ENCODE measurements at regions not wholly inside any gene's neighbourhood (a gene's known extent, or its start where the extent isn't known, plus 50 kb on each side); places are given as distances from the start of the nearest gene placed in this dataset.

DNA sequence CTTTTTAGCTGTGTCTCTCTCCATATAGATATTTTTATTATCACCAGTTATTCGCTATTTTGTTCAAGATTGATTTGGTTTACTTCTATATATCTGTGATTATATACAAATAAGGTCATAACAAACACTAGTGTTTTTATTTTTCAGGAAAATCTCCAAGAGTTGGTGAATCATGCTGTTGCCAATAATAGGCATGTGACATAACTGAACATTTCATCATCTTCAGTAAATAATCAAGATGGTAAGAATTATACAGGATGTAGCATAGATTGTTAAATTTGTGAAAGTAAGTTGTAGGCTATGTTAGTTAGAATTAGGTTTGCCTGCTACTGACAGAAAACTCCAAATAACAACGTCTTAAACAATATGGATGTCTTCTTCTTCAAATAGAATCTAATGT is 240.9 kb upstream of the PDE3A start:
- H2AFZ ChIP-seq (ENCODE audit: low read length), result no peak overlapping the region
- H3K9ac ChIP-seq (ENCODE audit: low read length), result no peak overlapping the region
- no peaks in the 10 kb centered on the region for H3K4me1 ChIP-seq (ENCODE audit: low read length)
- H3K4me2 ChIP-seq (ENCODE audit: low read depth, low read length), result no peak overlapping the region
- DNase-seq, result no peak
- H3K4me3 ChIP-seq (ENCODE audit: low read length), result no peak overlapping the region
- H3K27ac ChIP-seq (ENCODE audit: low read length), result no peak overlapping the region
- H3K36me3 ChIP-seq (replicated peaks; ENCODE audit: insufficient read depth, low read length), result no peaks in the 10 kb centered on the region
- TF ChIP-seq EZH2 (optimal IDR thresholded peaks at IDR 0.05; ENCODE audit: low read depth, low read length) (no peak), EZH2phosphoT487 (IDR thresholded peaks at IDR 0.05; ENCODE audit: low read length) (no peak)
- TF ChIP-seq, protein P1, sequence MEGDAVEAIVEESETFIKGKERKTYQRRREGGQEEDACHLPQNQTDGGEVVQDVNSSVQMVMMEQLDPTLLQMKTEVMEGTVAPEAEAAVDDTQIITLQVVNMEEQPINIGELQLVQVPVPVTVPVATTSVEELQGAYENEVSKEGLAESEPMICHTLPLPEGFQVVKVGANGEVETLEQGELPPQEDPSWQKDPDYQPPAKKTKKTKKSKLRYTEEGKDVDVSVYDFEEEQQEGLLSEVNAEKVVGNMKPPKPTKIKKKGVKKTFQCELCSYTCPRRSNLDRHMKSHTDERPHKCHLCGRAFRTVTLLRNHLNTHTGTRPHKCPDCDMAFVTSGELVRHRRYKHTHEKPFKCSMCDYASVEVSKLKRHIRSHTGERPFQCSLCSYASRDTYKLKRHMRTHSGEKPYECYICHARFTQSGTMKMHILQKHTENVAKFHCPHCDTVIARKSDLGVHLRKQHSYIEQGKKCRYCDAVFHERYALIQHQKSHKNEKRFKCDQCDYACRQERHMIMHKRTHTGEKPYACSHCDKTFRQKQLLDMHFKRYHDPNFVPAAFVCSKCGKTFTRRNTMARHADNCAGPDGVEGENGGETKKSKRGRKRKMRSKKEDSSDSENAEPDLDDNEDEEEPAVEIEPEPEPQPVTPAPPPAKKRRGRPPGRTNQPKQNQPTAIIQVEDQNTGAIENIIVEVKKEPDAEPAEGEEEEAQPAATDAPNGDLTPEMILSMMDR (IDR thresholded peaks at IDR 0.05; ENCODE audit: low read length), result no peak
- H3K9me2 ChIP-seq (replicated peaks; ENCODE audit: insufficient read depth, low read length), result no peaks in the 10 kb centered on the region
- no peaks in the 10 kb centered on the region for H4K20me1 ChIP-seq (ENCODE audit: insufficient read depth, low read length)
- H3K79me2 ChIP-seq (ENCODE audit: low read length), result no peaks in the 10 kb centered on the region
- H3K27me3 ChIP-seq (replicated peaks; ENCODE audit: insufficient read depth, low read length), result no peaks in the 10 kb centered on the region
- no peaks in the 10 kb centered on the region for H3K9me3 ChIP-seq (replicated peaks; ENCODE audit: insufficient read depth, low read length)
- no peaks in the 10 kb centered on the region for H3F3A ChIP-seq (ENCODE audit: insufficient read depth, low read length)

DNA sequence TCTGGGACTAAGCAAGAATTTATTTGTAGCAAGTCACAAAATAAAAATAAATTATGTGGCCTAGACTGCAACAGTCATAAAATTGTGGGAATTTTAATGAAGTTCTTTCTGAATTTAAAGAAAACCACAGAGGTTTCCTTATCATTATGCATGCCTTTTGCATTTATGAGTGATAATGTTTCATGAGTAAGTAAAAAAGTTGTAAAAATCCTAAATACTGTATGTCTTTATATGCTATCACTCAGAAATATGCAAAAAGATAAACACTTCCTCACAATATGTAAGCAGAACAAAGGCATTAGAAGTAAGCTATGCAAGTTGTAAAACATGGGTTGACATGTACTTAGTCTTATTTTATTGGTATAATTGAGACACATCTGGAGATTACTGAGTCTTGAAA is 239.4 kb upstream of the PDE3A start:
- no peak for DNase-seq
- no peaks in the 10 kb centered on the region for H3K79me2 ChIP-seq (ENCODE audit: low read length)
- no peaks in the 10 kb centered on the region for H3K36me3 ChIP-seq (replicated peaks; ENCODE audit: insufficient read depth, low read length)
- no peaks in the 10 kb centered on the region for H3K9me3 ChIP-seq (replicated peaks; ENCODE audit: insufficient read depth, low read length)
- H3K4me2 ChIP-seq (ENCODE audit: low read depth, low read length), result no peak overlapping the region
- H3K9ac ChIP-seq (ENCODE audit: low read length), result no peak overlapping the region
- no peak overlapping the region for H3K27ac ChIP-seq (ENCODE audit: low read length)
- H2AFZ ChIP-seq (ENCODE audit: low read length), result no peak overlapping the region
- H3K4me3 ChIP-seq (ENCODE audit: low read length), result no peak overlapping the region
- H4K20me1 ChIP-seq (ENCODE audit: insufficient read depth, low read length), result no peaks in the 10 kb centered on the region
- no peaks in the 10 kb centered on the region for H3K27me3 ChIP-seq (replicated peaks; ENCODE audit: insufficient read depth, low read length)
- H3F3A ChIP-seq (ENCODE audit: insufficient read depth, low read length), result no peaks in the 10 kb centered on the region
- TF ChIP-seq EZH2 (optimal IDR thresholded peaks at IDR 0.05; ENCODE audit: low read depth, low read length) (no peak), EZH2phosphoT487 (IDR thresholded peaks at IDR 0.05; ENCODE audit: low read length) (no peak)
- TF ChIP-seq, protein P1 (IDR thresholded peaks at IDR 0.05; ENCODE audit: low read length), result no peak
- no peaks in the 10 kb centered on the region for H3K9me2 ChIP-seq (replicated peaks; ENCODE audit: insufficient read depth, low read length)
- H3K4me1 ChIP-seq (ENCODE audit: low read length), result no peaks in the 10 kb centered on the region

DNA sequence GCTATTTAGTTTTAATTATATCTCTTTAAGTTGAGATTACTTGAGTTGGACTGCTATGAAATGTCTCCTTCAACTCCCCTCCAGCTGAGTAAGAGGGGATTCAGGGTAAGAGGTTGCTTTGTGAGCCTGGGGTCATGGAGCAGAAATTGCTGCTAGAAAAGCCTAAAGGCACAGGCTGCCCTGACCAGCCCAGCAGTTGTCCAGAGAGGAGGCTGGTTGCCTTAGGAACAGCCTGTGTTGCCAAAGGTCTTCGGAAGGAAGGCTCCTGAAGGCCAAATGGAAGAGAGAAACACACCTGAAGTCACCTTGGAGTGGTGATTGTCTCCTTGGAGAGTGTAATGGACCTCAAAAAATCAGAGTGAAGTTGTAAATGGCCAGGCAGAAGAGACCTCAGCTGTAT is 235.5 kb upstream of the PDE3A start:
- no peaks in the 10 kb centered on the region for H3K9me3 ChIP-seq (replicated peaks; ENCODE audit: insufficient read depth, low read length)
- H3K79me2 ChIP-seq (ENCODE audit: low read length), result no peaks in the 10 kb centered on the region
- H3K4me1 ChIP-seq (ENCODE audit: low read length), result no peaks in the 10 kb centered on the region
- DNase-seq, result no peak
- no peak overlapping the region for H3K4me3 ChIP-seq (ENCODE audit: low read length)
- no peaks in the 10 kb centered on the region for H3F3A ChIP-seq (ENCODE audit: insufficient read depth, low read length)
- TF ChIP-seq, protein P1 (IDR thresholded peaks at IDR 0.05; ENCODE audit: low read length), result no peak
- TF ChIP-seq EZH2phosphoT487 (IDR thresholded peaks at IDR 0.05; ENCODE audit: low read length) (no peak), EZH2 (optimal IDR thresholded peaks at IDR 0.05; ENCODE audit: low read depth, low read length) (no peak)
- H3K27ac ChIP-seq (ENCODE audit: low read length), result no peak overlapping the region
- H3K4me2 ChIP-seq (ENCODE audit: low read depth, low read length), result no peak overlapping the region
- no peak overlapping the region for H2AFZ ChIP-seq (ENCODE audit: low read length)
- H3K9ac ChIP-seq (ENCODE audit: low read length), result no peak overlapping the region
- H3K9me2 ChIP-seq (replicated peaks; ENCODE audit: insufficient read depth, low read length), result no peaks in the 10 kb centered on the region
- H3K36me3 ChIP-seq (replicated peaks; ENCODE audit: insufficient read depth, low read length), result no peaks in the 10 kb centered on the region
- H4K20me1 ChIP-seq (ENCODE audit: insufficient read depth, low read length), result no peaks in the 10 kb centered on the region
- no peaks in the 10 kb centered on the region for H3K27me3 ChIP-seq (replicated peaks; ENCODE audit: insufficient read depth, low read length)
